Neural progenitor cell (in vitro differentiated cells): ENCODE measurements at regions not wholly inside any gene's neighbourhood (a gene's known extent, or its start where the extent isn't known, plus 50 kb on each side); places are given as distances from the start of the nearest gene placed in this dataset.

Experiments
- DNase-seq: peaks from one replicate; pipeline ENCODE4 v3.0.0-alpha.2; 2016; ENCODE audit warnings: low spot score
- H2AFZ ChIP-seq: fragments of 200-600 bp; sonication (generic); replicated peaks from 2 replicates; pipeline ENCODE4 v1.6.1; 2016; ENCODE audit warnings: antibody characterized with exemption
- H3F3A ChIP-seq: fragments of 200-600 bp; sonication (generic); 2 replicates; pipeline ENCODE4 v1.6.1; 2016; ENCODE audit warnings: antibody characterized with exemption, low read depth
- H3K27ac ChIP-seq: fragments of 200-600 bp; sonication (generic); 2 replicates; pipeline ENCODE4 v1.5.1; 2016; ENCODE audit warnings: mild to moderate bottlenecking
- H3K27me3 ChIP-seq: fragments of 200-600 bp; sonication (generic); 2 replicates; pipeline ENCODE4 v1.6.1; 2016; ENCODE audit warnings: mild to moderate bottlenecking, moderate library complexity
- H3K36me3 ChIP-seq: fragments of 200-600 bp; sonication (generic); 2 replicates; pipeline ENCODE4 v1.5.1; 2016
- H3K4me1 ChIP-seq: fragments of 200-600 bp; sonication (generic); 2 replicates; pipeline ENCODE4 v1.6.1; 2016; ENCODE audit warnings: mixed run types
- H3K4me2 ChIP-seq: fragments of 200-600 bp; sonication (generic); 2 replicates; pipeline ENCODE4 v1.6.1; 2016
- H3K4me3 ChIP-seq: fragments of 200-600 bp; sonication (generic); 2 replicates; pipeline ENCODE4 v1.5.1; 2016
- H3K79me2 ChIP-seq: fragments of 200-600 bp; sonication (generic); 2 replicates; pipeline ENCODE4 v1.6.1; 2016; ENCODE audit warnings: low read depth
- H3K9ac ChIP-seq: fragments of 200-600 bp; sonication (generic); 2 replicates; pipeline ENCODE4 v1.6.1; 2016
- H3K9me3 ChIP-seq: fragments of 200-600 bp; sonication (generic); 2 replicates; pipeline ENCODE4 v1.5.1; 2016; ENCODE audit warnings: low read depth
- H4K20me1 ChIP-seq: fragments of 200-600 bp; sonication (generic); 2 replicates; pipeline ENCODE4 v1.6.1; 2016; ENCODE audit warnings: low read depth
- H3K27ac Mint-ChIP-seq: 3 replicates; pipeline ENCODE4 v1.8.0; 2021; ENCODE audit warnings: mixed read lengths
- H3K27me3 Mint-ChIP-seq: 2 replicates; pipeline ENCODE4 v1.8.0; 2022; ENCODE audit warnings: low read depth, mild to moderate bottlenecking, inconsistent platforms, moderate library complexity, mixed read lengths; ENCODE audit not compliant: insufficient read depth
- H3K36me3 Mint-ChIP-seq: 3 replicates; pipeline ENCODE4 v1.8.0; 2021; ENCODE audit warnings: mixed read lengths
- H3K4me1 Mint-ChIP-seq: 3 replicates; pipeline ENCODE4 v1.8.0; 2021; ENCODE audit warnings: mixed read lengths
- H3K4me3 Mint-ChIP-seq: 3 replicates; pipeline ENCODE4 v1.8.0; 2021; ENCODE audit warnings: mild to moderate bottlenecking, moderate library complexity, mixed read lengths
- H3K9me3 Mint-ChIP-seq: 3 replicates; pipeline ENCODE4 v1.8.0; 2020; ENCODE audit warnings: mixed read lengths
- CTCF ChIP-seq: fragments of 200-600 bp; sonication (generic); IDR thresholded peaks from 2 replicates; pipeline ENCODE4 v1.5.1; 2017; ENCODE audit warnings: antibody characterized with exemption, mild to moderate bottlenecking
- EZH2 ChIP-seq: fragments of 200-600 bp; sonication (generic); IDR thresholded peaks from 2 replicates; pipeline ENCODE4 v1.6.1; 2017; ENCODE audit warnings: antibody characterized with exemption, mild to moderate bottlenecking, moderate library complexity
- EZH2phosphoT487 ChIP-seq: fragments of 200-600 bp; sonication (generic); IDR thresholded peaks from 2 replicates; pipeline ENCODE4 v1.6.1; 2017; ENCODE audit warnings: antibody characterized with exemption

DNA sequence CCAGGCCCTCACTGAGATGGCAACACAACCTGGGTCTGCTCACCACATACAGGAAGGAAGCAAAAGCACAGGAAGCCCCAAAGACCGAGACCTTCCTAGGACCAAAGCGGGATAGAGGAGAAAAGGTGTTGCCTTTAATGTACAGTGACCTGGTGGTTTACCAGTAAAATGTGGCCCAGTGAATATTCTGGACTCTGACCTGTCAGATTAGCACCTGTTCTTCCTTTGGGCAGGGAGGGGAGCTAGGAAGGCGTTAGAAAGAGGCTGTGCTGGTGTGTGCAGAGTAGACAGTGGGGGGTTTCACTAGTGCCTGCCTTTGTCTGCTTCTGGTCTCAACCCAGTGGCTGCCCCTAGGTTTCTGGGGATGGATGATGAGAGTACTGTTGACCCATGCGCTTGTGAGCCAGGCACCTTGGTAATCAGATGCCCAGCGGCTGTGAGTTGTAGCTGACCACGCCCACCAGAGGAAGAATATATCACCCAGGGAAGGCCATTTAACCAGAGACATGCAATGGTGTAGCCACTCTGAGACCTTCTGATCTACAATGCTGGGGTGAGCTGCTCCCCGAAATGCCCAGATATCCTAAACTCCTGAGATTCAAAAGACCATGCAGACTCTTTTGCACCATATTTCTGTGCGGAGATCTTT lies 90.1 kb upstream of the NEO1 start:
- Histone ChIP-seq H3F3A (no peaks in the 10 kb centered on the region), H3K9me3 (no peaks in the 10 kb centered on the region), H2AFZ (no peak overlapping the region), H3K27me3 (no peaks in the 10 kb centered on the region), H3K4me1 (no peaks in the 10 kb centered on the region), H4K20me1 (no peaks in the 10 kb centered on the region), H3K79me2 (no peaks in the 10 kb centered on the region), H3K9ac (no peak overlapping the region), H3K4me3 (no peak overlapping the region), H3K4me2 (no peak overlapping the region), H3K27ac (no peak overlapping the region), H3K36me3 (no peaks in the 10 kb centered on the region)
- Mint-ChIP-seq H3K27ac (no peak overlapping the region), H3K4me3 (no peak overlapping the region), H3K4me1 (peaks cover 12% of the 10 kb centered on the region), H3K9me3 (peaks cover 18% of the 10 kb centered on the region), H3K27me3 (peaks cover 7% of the 10 kb centered on the region), H3K36me3 (no peaks in the 10 kb centered on the region)
- no peak for DNase-seq
- TF ChIP-seq CTCF (no peak), EZH2phosphoT487 (no peak), EZH2 (no peak)

DNA sequence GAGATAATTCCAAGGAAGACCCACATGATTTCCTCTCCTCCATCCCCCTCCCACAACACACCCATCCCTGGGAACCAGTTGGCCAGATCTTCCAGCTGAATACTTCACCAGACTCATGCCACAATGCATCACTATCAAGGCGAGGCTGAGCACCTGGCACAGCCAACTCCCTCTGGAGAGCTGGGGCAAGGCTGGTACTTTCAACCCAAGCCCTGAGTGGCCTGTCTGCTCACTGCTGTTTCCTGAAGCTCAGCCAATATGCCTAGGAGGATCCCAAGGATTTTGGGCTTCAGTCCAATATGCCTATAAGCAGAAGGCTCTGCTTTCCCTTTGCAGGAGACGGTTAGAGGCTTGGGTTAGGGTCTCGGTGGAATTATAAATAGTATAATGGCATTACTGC lies 90.9 kb upstream of the NEO1 start:
- Histone ChIP-seq H3K4me2 (no peak overlapping the region), H3K27me3 (no peaks in the 10 kb centered on the region), H3F3A (no peaks in the 10 kb centered on the region), H3K4me3 (no peak overlapping the region), H3K79me2 (no peaks in the 10 kb centered on the region), H3K9me3 (no peaks in the 10 kb centered on the region), H2AFZ (no peak overlapping the region), H3K27ac (no peak overlapping the region), H3K4me1 (no peaks in the 10 kb centered on the region), H4K20me1 (no peaks in the 10 kb centered on the region), H3K36me3 (no peaks in the 10 kb centered on the region), H3K9ac (no peak overlapping the region)
- Mint-ChIP-seq H3K36me3 (no peaks in the 10 kb centered on the region), H3K27me3 (peaks cover 7% of the 10 kb centered on the region), H3K4me1 (peaks cover 13% of the 10 kb centered on the region), H3K27ac (no peak overlapping the region), H3K4me3 (no peak overlapping the region), H3K9me3 (peaks cover 18% of the 10 kb centered on the region)
- TF ChIP-seq EZH2, result no peak
- no peak for TF ChIP-seq CTCF
- TF ChIP-seq EZH2phosphoT487, result no peak
- no peak for DNase-seq

- Histone ChIP-seq H4K20me1 (no peaks in the 10 kb centered on the region), H3K9ac (no peak overlapping the region), H3F3A (no peaks in the 10 kb centered on the region), H3K27me3 (no peaks in the 10 kb centered on the region), H3K4me3 (no peak overlapping the region), H3K36me3 (no peaks in the 10 kb centered on the region), H3K79me2 (no peaks in the 10 kb centered on the region), H3K4me1 (no peaks in the 10 kb centered on the region), H2AFZ (no peak overlapping the region), H3K27ac (no peak overlapping the region), H3K9me3 (no peaks in the 10 kb centered on the region), H3K4me2 (no peak overlapping the region)
- Mint-ChIP-seq H3K27ac (peak overlapping the region; percentile 42), H3K4me3 (no peak overlapping the region), H3K36me3 (no peaks in the 10 kb centered on the region), H3K4me1 (peaks cover 26% of the 10 kb centered on the region), H3K9me3 (peaks cover 12% of the 10 kb centered on the region), H3K27me3 (peaks cover 3% of the 10 kb centered on the region)
- TF ChIP-seq EZH2 (no peak), EZH2phosphoT487 (no peak), CTCF (no peak)
- DNase-seq, result no peak
Observed at GRCh38 chr15:72958634-72959033, 93.6 kb upstream of the NEO1 start.
